GM18907 (cell line): ENCODE measurements at regions not wholly inside any gene's neighbourhood (a gene's known extent, or its start where the extent isn't known, plus 50 kb on each side); places are given as distances from the start of the nearest gene placed in this dataset.

Experiments
- ATAC-seq: cut with Tn5 transposase; IDR thresholded peaks from one replicate; pipeline ENCODE4 v1.9.1; 2021; ENCODE audit warnings: mild to moderate bottlenecking, moderate library complexity; ENCODE audit not compliant: unreplicated experiment

GRCh38 chr18:76553715-76554546, 58.9 kb upstream of the ZNF516 start:
- ATAC-seq = no peak

GRCh38 chr18:76548541-76548940, 53.5 kb upstream of the ZNF516 start:
- no peak for ATAC-seq

GRCh38 chr18:76547296-76547695, 52.3 kb upstream of the ZNF516 start:
- ATAC-seq = no peak

- no peak for ATAC-seq
Measured at GRCh38 chr18:76546436-76546835, 51.4 kb upstream of the ZNF516 start.

- no peak for ATAC-seq
Measured at GRCh38 chr18:76546088-76546435, 51.0 kb upstream of the ZNF516 start.

GRCh38 chr18:76545433-76546087, 50.5 kb upstream of the ZNF516 start:
- ATAC-seq = no peak

- ATAC-seq = no peak
Measured at GRCh38 chr18:76544511-76545345, 49.7 kb upstream of the ZNF516 start.
